ENCODE measurements at regions not wholly inside any gene's neighbourhood (a gene's known extent, or its start where the extent isn't known, plus 50 kb on each side); places are given as distances from the start of the nearest gene placed in this dataset.

GRCh38 chr12:115571027-115571426 lies 706.5 kb downstream of the MED13L start:
- Histone ChIP-seq H3K27ac (no peak overlapping the region), H3K9me3 (ENCODE audit: low read depth) (no peaks in the 10 kb centered on the region), H3K4me3 (no peak overlapping the region), H3K4me1 (ENCODE audit: low read depth) (no peaks in the 10 kb centered on the region), H3K36me3 (no peaks in the 10 kb centered on the region), H3K27me3 (peaks cover 6% of the 10 kb centered on the region)
- DNase-seq (ENCODE audit: low read depth in 1 of 2, low spot score in 1 of 2): no peak
- TF ChIP-seq, protein P1, sequence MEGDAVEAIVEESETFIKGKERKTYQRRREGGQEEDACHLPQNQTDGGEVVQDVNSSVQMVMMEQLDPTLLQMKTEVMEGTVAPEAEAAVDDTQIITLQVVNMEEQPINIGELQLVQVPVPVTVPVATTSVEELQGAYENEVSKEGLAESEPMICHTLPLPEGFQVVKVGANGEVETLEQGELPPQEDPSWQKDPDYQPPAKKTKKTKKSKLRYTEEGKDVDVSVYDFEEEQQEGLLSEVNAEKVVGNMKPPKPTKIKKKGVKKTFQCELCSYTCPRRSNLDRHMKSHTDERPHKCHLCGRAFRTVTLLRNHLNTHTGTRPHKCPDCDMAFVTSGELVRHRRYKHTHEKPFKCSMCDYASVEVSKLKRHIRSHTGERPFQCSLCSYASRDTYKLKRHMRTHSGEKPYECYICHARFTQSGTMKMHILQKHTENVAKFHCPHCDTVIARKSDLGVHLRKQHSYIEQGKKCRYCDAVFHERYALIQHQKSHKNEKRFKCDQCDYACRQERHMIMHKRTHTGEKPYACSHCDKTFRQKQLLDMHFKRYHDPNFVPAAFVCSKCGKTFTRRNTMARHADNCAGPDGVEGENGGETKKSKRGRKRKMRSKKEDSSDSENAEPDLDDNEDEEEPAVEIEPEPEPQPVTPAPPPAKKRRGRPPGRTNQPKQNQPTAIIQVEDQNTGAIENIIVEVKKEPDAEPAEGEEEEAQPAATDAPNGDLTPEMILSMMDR (IDR thresholded peaks at IDR 0.05; ENCODE audit: low read depth, low read length): no peak

DNA sequence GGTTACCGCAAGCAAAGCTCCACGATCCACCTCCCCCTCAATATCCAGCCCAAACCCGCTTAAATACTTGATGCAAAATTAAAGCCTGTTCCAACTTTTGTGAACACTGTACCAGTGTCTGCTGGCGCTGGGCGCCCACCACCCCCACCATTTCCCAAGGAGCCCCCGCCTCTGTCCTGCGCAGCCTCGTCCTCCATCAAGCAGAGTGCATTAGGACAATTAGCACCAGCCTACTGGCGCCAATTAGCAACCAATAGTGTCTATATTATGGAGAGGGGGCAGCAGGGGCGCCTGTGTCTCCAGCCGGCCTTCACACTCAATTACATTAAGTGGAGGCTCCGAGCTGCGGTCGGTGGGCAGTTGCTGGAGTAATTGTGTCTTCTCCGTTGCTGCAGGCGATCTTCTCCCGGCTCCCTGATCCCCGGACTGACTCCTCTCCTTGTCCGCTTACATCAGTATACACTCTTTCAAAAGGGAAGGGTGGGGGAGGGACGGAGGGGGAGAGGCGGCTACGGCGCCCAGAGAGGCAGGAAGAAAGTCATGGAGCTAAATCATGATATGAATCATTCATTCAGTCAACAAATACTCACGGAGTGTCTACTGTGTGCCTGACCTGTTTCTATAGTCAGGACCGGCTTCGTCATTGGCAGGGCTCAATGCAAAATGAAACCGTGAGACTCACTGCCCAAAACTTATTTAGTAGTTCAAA lies 707.3 kb downstream of the MED13L start:
- Histone ChIP-seq H3K9me3 (ENCODE audit: low read depth) (no peaks in the 10 kb centered on the region), H3K36me3 (no peaks in the 10 kb centered on the region), H3K4me1 (ENCODE audit: low read depth) (peaks cover 2% of the 10 kb centered on the region), H3K4me3 (no peak overlapping the region), H3K27ac (no peak overlapping the region), H3K27me3 (peaks cover 6% of the 10 kb centered on the region)
- DNase-seq (ENCODE audit: low read depth in 1 of 2, low spot score in 1 of 2): no peak
- TF ChIP-seq, protein P1 (IDR thresholded peaks at IDR 0.05; ENCODE audit: low read depth, low read length): no peak

GRCh38 chr12:115569345-115570068 lies 708.0 kb downstream of the MED13L start:
- Histone ChIP-seq H3K27me3 (peaks cover 1% of the 10 kb centered on the region), H3K4me3 (no peak overlapping the region), H3K27ac (no peak overlapping the region), H3K9me3 (ENCODE audit: low read depth) (no peaks in the 10 kb centered on the region), H3K36me3 (no peaks in the 10 kb centered on the region), H3K4me1 (ENCODE audit: low read depth) (peaks cover 8% of the 10 kb centered on the region)
- TF ChIP-seq, protein P1 (IDR thresholded peaks at IDR 0.05; ENCODE audit: low read depth, low read length): no peak
- no peak for DNase-seq (ENCODE audit: low read depth in 1 of 2, low spot score in 1 of 2)

DNA sequence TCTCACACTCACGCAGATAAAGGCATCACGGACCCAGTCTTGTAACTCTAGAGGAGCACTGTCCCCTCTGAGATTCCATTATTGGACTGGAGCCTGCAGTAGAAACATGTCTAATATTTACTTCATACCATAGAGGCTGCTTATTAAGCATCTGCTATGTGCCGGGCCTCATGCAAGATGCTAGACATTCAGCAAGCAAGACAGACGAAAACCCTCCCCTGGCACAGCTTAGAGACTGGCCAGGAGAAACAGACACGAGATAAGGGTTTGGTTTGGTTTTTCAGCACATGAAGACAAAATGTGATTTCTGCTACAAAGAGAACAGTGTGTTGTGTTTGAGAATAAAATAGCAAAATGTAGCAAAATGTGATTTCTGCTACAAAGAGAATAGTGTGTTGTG lies 719.2 kb downstream of the MED13L start:
- TF ChIP-seq, protein P1 (IDR thresholded peaks at IDR 0.05; ENCODE audit: low read depth, low read length): no peak
- H3K4me3 ChIP-seq: no peak overlapping the region

DNA sequence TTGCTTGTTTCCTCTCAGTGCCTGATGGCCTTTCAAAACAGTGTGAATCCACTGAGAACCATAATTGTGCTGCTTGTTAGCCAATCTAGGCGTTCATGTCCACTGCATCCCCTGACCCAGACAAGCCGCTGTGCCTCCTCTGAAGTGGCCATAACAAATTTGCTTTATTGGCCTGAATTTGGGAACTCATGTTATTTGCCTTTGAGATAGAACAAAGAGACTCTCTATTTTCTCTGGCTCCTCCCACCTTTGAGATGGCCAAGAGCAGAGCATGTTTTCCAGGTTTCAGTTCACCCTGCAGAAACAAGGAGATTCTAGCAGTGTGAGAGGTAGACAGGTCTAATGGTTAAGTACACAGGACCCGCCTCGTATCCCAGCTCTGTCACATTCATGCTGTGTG lies 723.9 kb downstream of the MED13L start:
- Histone ChIP-seq H3K36me3 (no peaks in the 10 kb centered on the region), H3K4me3 (no peak overlapping the region), H3K9me3 (ENCODE audit: low read depth) (no peaks in the 10 kb centered on the region), H3K4me1 (ENCODE audit: low read depth) (no peaks in the 10 kb centered on the region), H3K27ac (no peak overlapping the region), H3K27me3 (no peaks in the 10 kb centered on the region)
- DNase-seq (ENCODE audit: low read depth in 1 of 2, low spot score in 1 of 2): no peak
- TF ChIP-seq, protein P1 (IDR thresholded peaks at IDR 0.05; ENCODE audit: low read depth, low read length): no peak

More for the DNA sequence above, 719.2 kb downstream of the MED13L start:
- DNase-seq (ENCODE audit: low read depth in 1 of 2, low spot score in 1 of 2): no peak
- no peaks in the 10 kb centered on the region for H3K4me1 ChIP-seq (ENCODE audit: low read depth)
- no peaks in the 10 kb centered on the region for H3K9me3 ChIP-seq (ENCODE audit: low read depth)
- no peaks in the 10 kb centered on the region for H3K27me3 ChIP-seq
- H3K36me3 ChIP-seq: no peaks in the 10 kb centered on the region
- no peak overlapping the region for H3K27ac ChIP-seq
